Mesendoderm (in vitro differentiated cells): ENCODE measurements at regions not wholly inside any gene's neighbourhood (a gene's known extent, or its start where the extent isn't known, plus 50 kb on each side); places are given as distances from the start of the nearest gene placed in this dataset.

Experiments
- DNase-seq: peaks from one replicate; pipeline ENCODE4 v3.0.0; 2013
- H2AK5ac ChIP-seq: 2 replicates; pipeline ENCODE4 v1.6.1; 2013; ENCODE audit warnings: low read length, inconsistent platforms
- H2BK120ac ChIP-seq: 2 replicates; pipeline ENCODE4 v1.6.1; 2013; ENCODE audit warnings: low read depth, mild to moderate bottlenecking, low read length, moderate library complexity, mixed read lengths
- H2BK15ac ChIP-seq: replicated peaks from 2 replicates; pipeline ENCODE4 v1.6.1; 2013; ENCODE audit warnings: low read depth, mild to moderate bottlenecking, moderate library complexity
- H2BK5ac ChIP-seq: 2 replicates; pipeline ENCODE4 v1.6.1; 2013; ENCODE audit warnings: low read length, inconsistent platforms
- H3K18ac ChIP-seq: 2 replicates; pipeline ENCODE4 v1.6.1; 2013; ENCODE audit warnings: mild to moderate bottlenecking, low read length, mixed read lengths
- H3K23ac ChIP-seq: one replicate; pipeline ENCODE4 v1.6.1; 2013; ENCODE audit warnings: low read length
- H3K27ac ChIP-seq: 2 replicates; pipeline ENCODE4 v1.5.1; 2013; ENCODE audit warnings: low read depth, mild to moderate bottlenecking, inconsistent platforms, low read length, moderate library complexity
- H3K27me3 ChIP-seq: 2 replicates; pipeline ENCODE4 v1.6.1; 2013; ENCODE audit warnings: low read length, control low read depth, mild to moderate bottlenecking, inconsistent platforms; ENCODE audit not compliant: insufficient read depth, poor library complexity
- H3K36me3 ChIP-seq: 2 replicates; pipeline ENCODE4 v1.6.1; 2013; ENCODE audit warnings: low read length, inconsistent platforms; ENCODE audit not compliant: control insufficient read depth, insufficient read depth
- H3K4ac ChIP-seq: one replicate; pipeline ENCODE4 v1.6.1; 2013; ENCODE audit warnings: low read depth, mild to moderate bottlenecking, low read length, moderate library complexity
- H3K4me1 ChIP-seq: 2 replicates; pipeline ENCODE4 v1.6.1; 2013; ENCODE audit warnings: low read depth, low read length, inconsistent platforms; ENCODE audit not compliant: control insufficient read depth
- H3K4me2 ChIP-seq: 2 replicates; pipeline ENCODE4 v1.6.1; 2013; ENCODE audit warnings: low read length
- H3K4me3 ChIP-seq: 2 replicates; pipeline ENCODE4 v1.5.1; 2013; ENCODE audit warnings: mild to moderate bottlenecking, low read length
- H3K56ac ChIP-seq: one replicate; pipeline ENCODE4 v1.6.1; 2013; ENCODE audit warnings: low read length
- H3K79me1 ChIP-seq: 2 replicates; pipeline ENCODE4 v1.6.1; 2013; ENCODE audit warnings: low read length, inconsistent platforms
- H3K79me2 ChIP-seq: 2 replicates; pipeline ENCODE4 v1.6.1; 2013; ENCODE audit warnings: mild to moderate bottlenecking, low read length; ENCODE audit not compliant: control insufficient read depth, insufficient read depth
- H3K9ac ChIP-seq: 2 replicates; pipeline ENCODE4 v1.6.1; 2013; ENCODE audit warnings: low read length, inconsistent platforms
- H4K5ac ChIP-seq: one replicate; pipeline ENCODE4 v1.6.1; 2013; ENCODE audit warnings: low read length
- H4K8ac ChIP-seq: one replicate; pipeline ENCODE4 v1.6.1; 2013; ENCODE audit warnings: low read depth, mild to moderate bottlenecking, control low read depth, low read length, moderate library complexity
- WGBS: extraction: QIAGEN DNeasy Blood & Tissue Kit; methylation state at CpG from one replicate; pipeline ENCODE4 v1.1.7; 2013; ENCODE audit warnings: low lambda C conversion rate, missing lambda C conversion rate; ENCODE audit not compliant: insufficient coverage; ENCODE audit errors: extremely low coverage; 5-methylcytosine and 5-hydroxymethylcytosine counted together

- no CpG with 5 or more reads among the region's 2 CpGs for WGBS
- no peak overlapping the region for H3K9ac ChIP-seq
- no peaks in the 10 kb centered on the region for H3K27me3 ChIP-seq
- H2BK5ac ChIP-seq = no peak overlapping the region
- no peak overlapping the region for H3K18ac ChIP-seq
- H3K4me2 ChIP-seq = no peak overlapping the region
- H2BK120ac ChIP-seq = no peak overlapping the region
- no peak overlapping the region for H3K27ac ChIP-seq
- H3K36me3 ChIP-seq = no peaks in the 10 kb centered on the region
- H4K8ac ChIP-seq = no peak overlapping the region
- no peaks in the 10 kb centered on the region for H3K79me2 ChIP-seq
- no peak overlapping the region for H2AK5ac ChIP-seq
- H3K79me1 ChIP-seq = no peaks in the 10 kb centered on the region
- peaks cover 2% of the 10 kb centered on the region for H3K4me1 ChIP-seq
- H3K4ac ChIP-seq = no peak overlapping the region
- no peak overlapping the region for H4K5ac ChIP-seq
- DNase-seq = no peak
- H3K23ac ChIP-seq = no peak overlapping the region
- H3K56ac ChIP-seq = no peak overlapping the region
- H3K4me3 ChIP-seq = no peak overlapping the region
- no peak overlapping the region for H2BK15ac ChIP-seq
These were observed 135.7 kb upstream of the MYCN start for GRCh38 chr2:15804691-15805090.

GRCh38 chr2:15805206-15805605 is 135.1 kb upstream of the MYCN start:
- Histone ChIP-seq H3K36me3 (no peaks in the 10 kb centered on the region), H3K4me3 (no peak overlapping the region), H3K9ac (no peak overlapping the region), H4K5ac (no peak overlapping the region), H3K79me2 (no peaks in the 10 kb centered on the region), H3K4ac (no peak overlapping the region), H3K23ac (no peak overlapping the region), H4K8ac (no peak overlapping the region), H2BK5ac (no peak overlapping the region), H3K4me1 (peaks cover 5% of the 10 kb centered on the region), H3K79me1 (no peaks in the 10 kb centered on the region), H3K18ac (no peak overlapping the region), H3K27ac (no peak overlapping the region), H2AK5ac (no peak overlapping the region), H2BK120ac (no peak overlapping the region), H3K56ac (no peak overlapping the region), H3K4me2 (no peak overlapping the region), H3K27me3 (no peaks in the 10 kb centered on the region), H2BK15ac (no peak overlapping the region)
- no CpG with 5 or more reads among the region's 2 CpGs for WGBS
- no peak for DNase-seq

- Histone ChIP-seq H2BK5ac (no peak overlapping the region), H3K27me3 (no peaks in the 10 kb centered on the region)
- no peak for DNase-seq
These were observed 134.6 kb upstream of the MYCN start for GRCh38 chr2:15805772-15806171.

DNA sequence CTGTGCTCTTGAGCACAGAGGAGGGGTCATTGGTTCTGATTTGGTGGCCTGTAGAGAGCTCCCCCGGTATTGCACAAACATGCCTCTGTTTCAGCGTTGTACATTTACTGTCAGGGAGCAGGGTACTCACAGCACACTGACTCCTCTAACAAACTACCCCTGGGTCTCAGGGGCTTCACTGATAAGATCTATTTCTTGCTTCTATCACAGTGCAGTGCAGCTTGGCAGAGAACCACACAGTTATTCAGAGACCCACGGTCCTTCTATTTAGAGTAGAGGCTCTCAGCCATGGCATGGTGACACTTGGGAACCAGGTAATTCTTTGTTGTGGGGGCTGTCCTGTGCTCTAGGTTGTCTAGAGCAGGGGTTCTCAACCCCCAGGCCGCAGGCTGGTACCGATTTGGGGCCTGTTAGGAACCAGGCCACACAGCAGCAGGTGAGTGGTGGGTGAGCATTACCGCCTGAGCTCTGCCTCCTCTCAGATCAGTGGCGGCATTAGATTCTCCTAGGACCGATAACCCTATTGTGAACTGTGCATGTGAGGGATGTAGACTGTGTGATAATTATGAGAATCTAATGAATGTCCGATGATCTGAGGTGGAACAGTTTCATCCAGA is 133.4 kb upstream of the MYCN start:
- no CpG with 5 or more reads among the region's 9 CpGs for WGBS
- no peak overlapping the region for H3K23ac ChIP-seq
- H3K79me1 ChIP-seq = no peaks in the 10 kb centered on the region
- peaks cover 3% of the 10 kb centered on the region for H3K4me1 ChIP-seq
- H3K27ac ChIP-seq = no peak overlapping the region
- H3K56ac ChIP-seq = no peak overlapping the region
- no peaks in the 10 kb centered on the region for H3K27me3 ChIP-seq
- no peak overlapping the region for H4K5ac ChIP-seq
- no peaks in the 10 kb centered on the region for H3K79me2 ChIP-seq
- no peak overlapping the region for H4K8ac ChIP-seq
- no peak overlapping the region for H2BK120ac ChIP-seq
- H3K4ac ChIP-seq = no peak overlapping the region
- no peak overlapping the region for H3K18ac ChIP-seq
- H2AK5ac ChIP-seq = no peak overlapping the region
- no peak overlapping the region for H3K4me3 ChIP-seq
- H3K36me3 ChIP-seq = no peaks in the 10 kb centered on the region
- no peak for DNase-seq
- H2BK5ac ChIP-seq = no peak overlapping the region
- no peak overlapping the region for H3K9ac ChIP-seq
- no peak overlapping the region for H3K4me2 ChIP-seq
- no peak overlapping the region for H2BK15ac ChIP-seq

More at GRCh38 chr2:15805772-15806171, 134.6 kb upstream of the MYCN start:
- Histone ChIP-seq H3K4me2 (no peak overlapping the region), H3K27ac (no peak overlapping the region), H2BK15ac (no peak overlapping the region), H4K8ac (no peak overlapping the region), H3K4me1 (peaks cover 3% of the 10 kb centered on the region), H3K56ac (no peak overlapping the region), H3K4ac (no peak overlapping the region), H2AK5ac (no peak overlapping the region), H3K79me1 (no peaks in the 10 kb centered on the region), H3K9ac (no peak overlapping the region), H3K79me2 (no peaks in the 10 kb centered on the region), H3K4me3 (no peak overlapping the region), H4K5ac (no peak overlapping the region), H3K18ac (no peak overlapping the region), H3K23ac (no peak overlapping the region), H2BK120ac (no peak overlapping the region), H3K36me3 (no peaks in the 10 kb centered on the region)
- no CpG with 5 or more reads among the region's 4 CpGs for WGBS

DNA sequence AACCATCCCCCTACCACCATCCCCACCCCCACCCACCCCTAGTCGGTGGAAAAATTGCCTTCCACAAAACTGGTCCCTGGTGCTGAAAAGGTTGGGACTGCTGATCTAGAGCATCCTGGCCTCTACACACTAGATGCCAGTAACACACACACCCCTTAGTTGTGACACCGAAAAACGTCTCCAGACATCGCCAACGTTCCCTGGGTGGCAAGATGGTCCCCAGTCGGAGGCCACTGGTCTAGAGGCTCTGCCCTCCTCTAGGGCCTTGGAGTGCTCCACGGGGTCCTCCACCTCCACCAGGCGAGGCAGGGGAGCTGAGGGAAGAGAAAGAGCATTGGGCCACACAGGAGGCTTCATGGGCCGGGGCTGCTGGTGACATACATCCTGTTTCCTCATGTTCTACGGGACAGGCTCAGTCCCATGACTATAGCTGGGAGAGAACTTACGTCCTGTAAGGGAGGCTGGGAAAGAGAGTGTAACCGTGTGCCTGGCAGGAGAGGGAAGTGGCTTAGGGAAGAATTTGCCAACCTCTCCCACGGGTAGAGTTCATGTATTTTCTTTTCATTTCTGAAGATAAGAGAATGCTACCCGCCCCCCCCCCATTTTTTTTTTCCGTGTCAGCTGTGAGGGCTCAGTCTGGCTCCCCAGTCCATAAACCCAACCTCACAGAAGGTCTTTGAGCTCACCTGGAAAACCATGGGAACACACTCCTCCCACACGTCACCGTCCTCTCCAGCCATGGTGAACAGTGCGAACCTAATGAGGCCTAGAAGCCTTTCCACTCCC is 132.7 kb upstream of the MYCN start:
- Histone ChIP-seq H4K5ac (no peak overlapping the region), H3K36me3 (no peaks in the 10 kb centered on the region), H2AK5ac (no peak overlapping the region), H3K27ac (no peak overlapping the region), H3K4me2 (no peak overlapping the region), H3K4me1 (peaks cover 3% of the 10 kb centered on the region), H3K4ac (no peak overlapping the region), H3K9ac (no peak overlapping the region), H3K27me3 (no peaks in the 10 kb centered on the region), H3K79me2 (no peaks in the 10 kb centered on the region), H3K56ac (no peak overlapping the region), H2BK5ac (no peak overlapping the region), H3K4me3 (no peak overlapping the region), H4K8ac (no peak overlapping the region), H2BK15ac (no peak overlapping the region), H3K79me1 (no peaks in the 10 kb centered on the region), H3K23ac (no peak overlapping the region), H3K18ac (no peak overlapping the region), H2BK120ac (no peak overlapping the region)
- no peak for DNase-seq
- no CpG with 5 or more reads among the region's 18 CpGs for WGBS
